ENCODE measurements at regions not wholly inside any gene's neighbourhood (a gene's known extent, or its start where the extent isn't known, plus 50 kb on each side); places are given as distances from the start of the nearest gene placed in this dataset.

- peaks cover 42% of the 10 kb centered on the region for H3K27me3 ChIP-seq (replicated peaks; ENCODE audit: insufficient read depth, low read depth, low read length, poor library complexity)
- no TSS peak for BruUV-seq (replicated peaks)
- no peak overlapping the region for H3K27ac ChIP-seq (ENCODE audit: low read depth, low read length, poor library complexity, severe bottlenecking)
- H3K36me3 ChIP-seq (ENCODE audit: insufficient read depth, low read length, poor library complexity, severe bottlenecking) = no peaks in the 10 kb centered on the region
- H3K4me1 ChIP-seq (ENCODE audit: insufficient read depth, low read length, poor library complexity, severe bottlenecking) = no peaks in the 10 kb centered on the region
- TF ChIP-seq EZH2 (IDR thresholded peaks at IDR 0.05; ENCODE audit: borderline replicate concordance, low read depth, low read length, poor library complexity, severe bottlenecking) (no peak), CTCF (conservative IDR thresholded peaks at IDR 0.05; ENCODE audit: low read depth, low read length) (no peak)
- ChIA-PET POLR2A (ENCODE audit: low non-redundant PET) (no interaction called here), CTCF (no interaction called here)
- intact Hi-C loops (cut with micrococcal nuclease; ENCODE audit: unreplicated experiment) = no loop called here
- no peaks in the 10 kb centered on the region for H3K9me3 ChIP-seq (ENCODE audit: low read depth, low read length, poor library complexity, severe bottlenecking)
- H3K4me3 ChIP-seq (ENCODE audit: low read depth, low read length, poor library complexity, severe bottlenecking) = no peak overlapping the region
- DNase-seq (ENCODE audit: low spot score) = no peak
Observed at GRCh38 chr20:48171071-48171470, 385.8 kb upstream of the SULF2 start.

- no peak overlapping the region for H3K27ac ChIP-seq (ENCODE audit: low read depth, low read length, poor library complexity, severe bottlenecking)
- TF ChIP-seq EZH2 (IDR thresholded peaks at IDR 0.05; ENCODE audit: borderline replicate concordance, low read depth, low read length, poor library complexity, severe bottlenecking) (no peak), CTCF (conservative IDR thresholded peaks at IDR 0.05; ENCODE audit: low read depth, low read length) (no peak)
- no peaks in the 10 kb centered on the region for H3K36me3 ChIP-seq (ENCODE audit: insufficient read depth, low read length, poor library complexity, severe bottlenecking)
- no TSS peak for BruUV-seq (replicated peaks)
- no peak overlapping the region for H3K4me3 ChIP-seq (ENCODE audit: low read depth, low read length, poor library complexity, severe bottlenecking)
- no peak for DNase-seq (ENCODE audit: low spot score)
- intact Hi-C loops (cut with micrococcal nuclease; ENCODE audit: unreplicated experiment) = no loop called here
- no peaks in the 10 kb centered on the region for H3K4me1 ChIP-seq (ENCODE audit: insufficient read depth, low read length, poor library complexity, severe bottlenecking)
- no peaks in the 10 kb centered on the region for H3K9me3 ChIP-seq (ENCODE audit: low read depth, low read length, poor library complexity, severe bottlenecking)
- CTCF ChIA-PET = no interaction called here
- H3K27me3 ChIP-seq (replicated peaks; ENCODE audit: insufficient read depth, low read depth, low read length, poor library complexity) = peaks cover 46% of the 10 kb centered on the region
- POLR2A ChIA-PET (ENCODE audit: low non-redundant PET) = no interaction called here
Observed at GRCh38 chr20:48170625-48171024, 385.3 kb upstream of the SULF2 start.

- no peaks in the 10 kb centered on the region for H3K9me3 ChIP-seq (ENCODE audit: low read depth, low read length, poor library complexity, severe bottlenecking)
- H3K4me1 ChIP-seq (ENCODE audit: insufficient read depth, low read length, poor library complexity, severe bottlenecking) = no peaks in the 10 kb centered on the region
- TF ChIP-seq EZH2 (IDR thresholded peaks at IDR 0.05; ENCODE audit: borderline replicate concordance, low read depth, low read length, poor library complexity, severe bottlenecking) (no peak), CTCF (conservative IDR thresholded peaks at IDR 0.05; ENCODE audit: low read depth, low read length) (no peak)
- no peak overlapping the region for H3K27ac ChIP-seq (ENCODE audit: low read depth, low read length, poor library complexity, severe bottlenecking)
- ChIA-PET POLR2A (ENCODE audit: low non-redundant PET) (no interaction called here), CTCF (no interaction called here)
- peaks cover 45% of the 10 kb centered on the region for H3K27me3 ChIP-seq (replicated peaks; ENCODE audit: insufficient read depth, low read depth, low read length, poor library complexity)
- BruUV-seq (replicated peaks) = no TSS peak
- H3K4me3 ChIP-seq (ENCODE audit: low read depth, low read length, poor library complexity, severe bottlenecking) = no peak overlapping the region
- no peaks in the 10 kb centered on the region for H3K36me3 ChIP-seq (ENCODE audit: insufficient read depth, low read length, poor library complexity, severe bottlenecking)
- intact Hi-C loops (cut with micrococcal nuclease; ENCODE audit: unreplicated experiment) = no loop called here
- DNase-seq (ENCODE audit: low spot score) = no peak
Observed at GRCh38 chr20:48169650-48170225, 384.5 kb upstream of the SULF2 start.

Data from A673 (cell line).